Right lobe of liver (tissue), 4 donors: ENCODE measurements at regions not wholly inside any gene's neighbourhood (a gene's known extent, or its start where the extent isn't known, plus 50 kb on each side); places are given as distances from the start of the nearest gene placed in this dataset.

Experiments
- CTCF ChIP-seq, 4 donors: fragments of 200-600 bp in 3 of 4; fragments of 450-650 bp in 1 of 4; IDR thresholded peaks; one replicate each; pipeline versions ENCODE4 v1.5.1 to v1.8.0; 2016 to 2022; ENCODE audit warnings: antibody characterized with exemption in 4 of 4, mild to moderate bottlenecking in 2 of 4
- POLR2A ChIP-seq: fragments of 450-650 bp; IDR thresholded peaks from one replicate; pipeline ENCODE4 v1.6.1; 2017; ENCODE audit warnings: antibody characterized with exemption, mild to moderate bottlenecking
- donor health status: DM: no; HTN: no; CAD: no.
- donor health status: DM: no; HTN: no; CAD: no.
- donor health status: DM: no; HTN: yes; CAD: no.

DNA sequence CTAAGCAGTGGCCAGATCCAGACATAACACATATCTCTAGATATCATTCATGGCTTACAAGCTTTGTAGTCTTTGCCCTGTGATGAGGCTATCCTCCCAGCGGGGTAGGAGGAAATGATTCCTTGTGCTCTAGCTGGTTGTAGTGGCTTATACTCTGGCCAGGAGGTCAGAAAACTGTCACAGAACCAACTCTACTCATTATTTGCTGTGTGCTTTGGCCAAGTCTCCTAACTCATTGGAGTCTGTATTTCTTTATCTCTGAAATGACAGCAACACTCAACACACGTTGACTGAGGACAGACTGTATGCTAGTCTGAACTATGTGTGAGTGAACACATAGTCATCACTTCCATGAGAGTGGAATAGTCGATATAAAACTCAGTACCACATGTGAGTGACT is 116.7 kb upstream of the F3 start:
- TF ChIP-seq CTCF (IDR thresholded peaks at IDR 0.05) = no peak
- TF ChIP-seq POLR2A = no peak
